SK-N-SH treated with all-trans-retinoic acid at 6 μM for 48 hours (cell line): ENCODE measurements at regions not wholly inside any gene's neighbourhood (a gene's known extent, or its start where the extent isn't known, plus 50 kb on each side); places are given as distances from the start of the nearest gene placed in this dataset.

ENCODE experiments used
- ATAC-seq: fragments of 200-7000 bp; cut with Tn5 transposase; 3 replicates; pipeline ENCODE4 v1.9.1; 2020; ENCODE audit warnings: mild to moderate bottlenecking, moderate library complexity
- CSDC2 ChIP-seq: fragments of 250-450 bp; sonication (Bioruptor Pico); IDR thresholded peaks from 2 replicates; pipeline ENCODE4 v1.5.0; 2020; ENCODE audit warnings: mild to moderate bottlenecking, moderate library complexity
- GLIS3 ChIP-seq: fragments of 250-450 bp; sonication (Bioruptor Pico); IDR thresholded peaks from 2 replicates; pipeline ENCODE4 v1.5.0; 2020; ENCODE audit warnings: mild to moderate bottlenecking, moderate library complexity
- PATZ1 ChIP-seq: fragments of 250-450 bp; sonication (Bioruptor Pico); IDR thresholded peaks from 2 replicates; pipeline ENCODE4 v1.8.0; 2020; ENCODE audit warnings: mild to moderate bottlenecking, moderate library complexity, borderline replicate concordance
- PPARA ChIP-seq: fragments of 250-450 bp; sonication (Bioruptor Pico); IDR thresholded peaks from 2 replicates; pipeline ENCODE4 v1.5.0; 2020; ENCODE audit warnings: mild to moderate bottlenecking, borderline replicate concordance
- TCF4 ChIP-seq: fragments of 250-450 bp; sonication (Bioruptor Pico); IDR thresholded peaks from 2 replicates; pipeline ENCODE4 v1.8.0; 2021; ENCODE audit warnings: mild to moderate bottlenecking, moderate library complexity, borderline replicate concordance
- TSHZ2 ChIP-seq: fragments of 250-450 bp; sonication (Bioruptor Pico); IDR thresholded peaks from 2 replicates; pipeline ENCODE4 v1.5.0; 2020; ENCODE audit warnings: mild to moderate bottlenecking, moderate library complexity
- ZC3H10 ChIP-seq: fragments of 250-450 bp; sonication (Bioruptor Pico); IDR thresholded peaks from 2 replicates; pipeline ENCODE4 v1.5.1; 2021; ENCODE audit warnings: mild to moderate bottlenecking, moderate library complexity
- ZFP3 ChIP-seq: fragments of 250-450 bp; sonication (Bioruptor Pico); IDR thresholded peaks from 2 replicates; pipeline ENCODE4 v1.5.0; 2020; ENCODE audit warnings: mild to moderate bottlenecking, moderate library complexity
- ZNF70 ChIP-seq: fragments of 450-650 bp; formaldehyde crosslinking; IDR thresholded peaks from 2 replicates; pipeline ENCODE4 v1.5.0; 2020; ENCODE audit warnings: mild to moderate bottlenecking, moderate library complexity

GRCh38 chr17:77429969-77430752 is 289.4 kb downstream of the SEC14L1 start (continued):
- peak; percentile 50 for TF ChIP-seq TSHZ2 (CRISPR knock-in tag)

DNA sequence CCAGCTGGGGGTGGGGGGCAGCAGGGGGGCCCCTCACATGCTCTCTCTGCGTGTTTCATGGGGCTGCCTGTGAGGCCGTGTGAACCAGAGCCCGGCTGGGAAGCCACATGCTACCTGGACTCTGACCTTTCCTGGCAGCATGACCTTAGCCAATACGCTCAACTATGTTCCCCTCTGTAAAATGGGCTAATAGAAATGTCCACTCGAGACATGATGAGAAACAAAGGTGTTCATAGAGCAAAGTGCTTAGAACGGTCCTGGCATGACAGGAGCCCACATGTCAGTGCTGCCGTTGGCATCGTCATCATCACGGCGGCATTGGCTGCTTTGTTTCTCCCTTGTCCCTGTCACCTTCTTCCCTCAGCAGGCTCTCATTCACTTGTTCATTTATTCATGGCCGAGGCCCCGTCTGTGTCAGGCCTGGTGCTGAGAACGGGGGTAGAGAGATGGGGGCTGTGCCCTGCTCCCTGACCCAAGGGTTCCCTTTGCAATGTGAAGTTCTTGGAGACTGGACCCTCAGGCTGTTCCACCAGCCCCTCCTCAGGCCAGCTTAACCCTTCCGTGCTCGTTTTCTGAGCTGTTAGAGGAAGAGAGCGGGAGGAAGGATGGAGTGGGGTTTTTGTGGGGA is 291.4 kb downstream of the SEC14L1 start:
- TF ChIP-seq PPARA (CRISPR knock-in tag) (no peak), PATZ1 (no peak), ZC3H10 (CRISPR knock-in tag) (no peak)
- no peak for ATAC-seq

DNA sequence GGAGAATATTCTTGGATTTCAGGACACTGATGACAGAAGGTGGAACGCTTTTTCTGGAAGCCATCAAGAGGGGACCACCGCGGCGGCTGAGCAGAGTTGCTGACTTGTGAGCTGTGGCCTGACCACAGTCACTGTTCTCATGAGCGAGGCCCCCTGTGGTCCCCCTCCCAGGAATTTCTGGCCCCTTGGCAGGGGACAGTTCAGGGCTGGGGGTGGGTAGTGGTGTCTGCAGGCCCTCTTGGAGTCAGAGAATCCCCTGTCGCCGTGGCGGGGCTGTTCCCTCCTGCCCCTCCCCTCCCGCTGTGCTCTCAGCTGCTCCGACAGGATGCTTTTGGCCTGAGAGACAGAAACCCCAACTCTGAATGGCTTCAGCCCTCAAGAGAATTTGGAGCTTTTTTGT is 292.0 kb downstream of the SEC14L1 start:
- TF ChIP-seq ZC3H10 (CRISPR knock-in tag): no peak
- ATAC-seq: no peak

DNA sequence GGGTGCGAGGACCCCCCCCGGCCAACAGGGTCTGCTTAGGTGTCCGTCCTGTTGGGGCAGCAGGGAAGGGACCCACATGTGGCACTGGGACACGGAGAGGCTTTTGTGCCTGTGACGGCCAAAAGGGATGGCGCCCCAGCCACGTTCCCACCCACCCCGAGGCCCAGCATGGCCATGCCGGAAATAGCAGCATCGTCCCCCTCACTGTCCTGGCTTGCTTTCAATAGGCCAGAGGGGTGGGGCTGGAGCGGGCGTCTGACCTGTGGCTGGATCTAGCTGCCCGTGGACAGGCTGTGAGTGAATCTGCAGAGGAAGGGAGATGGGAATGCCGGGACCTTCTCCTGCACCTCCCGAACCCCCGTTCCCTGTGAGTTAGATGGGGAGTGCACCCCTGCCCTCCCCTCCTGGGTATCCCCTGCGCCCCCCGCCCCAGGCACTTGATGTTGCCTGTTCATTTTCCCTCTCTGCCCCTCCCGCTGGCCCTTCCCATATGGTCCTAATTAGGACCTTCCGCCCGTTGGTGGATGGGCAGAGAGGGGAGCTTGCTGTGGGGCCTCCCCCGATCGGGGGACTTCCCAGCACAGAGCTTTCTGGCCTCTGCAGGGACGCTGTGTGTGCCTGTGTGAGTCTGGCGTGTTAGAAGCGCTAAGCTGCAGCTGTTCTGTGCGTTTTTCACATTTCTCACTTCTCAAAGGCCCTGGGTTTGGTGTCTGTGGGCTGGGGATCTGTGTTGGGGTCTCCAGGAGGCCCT is 292.8 kb downstream of the SEC14L1 start:
- ATAC-seq: peak; percentile 72
- TF ChIP-seq TSHZ2 (CRISPR knock-in tag) (no peak; the same call in 1 of the 2 replicates), ZNF70 (CRISPR knock-in tag) (peak; percentile 28; the same call in 1 of the 2 replicates), TCF4 (peak; percentile 85), CSDC2 (CRISPR knock-in tag) (0 out of 2 replicates have a peak, but pooled peaks have one; percentile 47), GLIS3 (CRISPR knock-in tag) (0 out of 2 replicates have a peak, but pooled peaks have one; percentile 41)

- no peak for ATAC-seq
- TF ChIP-seq ZFP3 (CRISPR knock-in tag) (peak; percentile 40; the same call in 1 of the 2 replicates), PATZ1 (no peak)
Observed at GRCh38 chr17:77434136-77435114, 293.7 kb downstream of the SEC14L1 start.
